Hepatocyte (in vitro differentiated cells): ENCODE measurements at regions not wholly inside any gene's neighbourhood (a gene's known extent, or its start where the extent isn't known, plus 50 kb on each side); places are given as distances from the start of the nearest gene placed in this dataset.

Experiments used
- DNase-seq: peaks from one replicate; pipeline ENCODE4 v3.0.0-alpha.2; 2016; ENCODE audit warnings: low spot score
- H2AFZ ChIP-seq: fragments of 200-600 bp; sonication (generic); 2 replicates; pipeline ENCODE4 v1.6.0; 2016; ENCODE audit warnings: antibody characterized with exemption, mild to moderate bottlenecking
- H3K27ac ChIP-seq: fragments of 200-600 bp; sonication (generic); 2 replicates; pipeline ENCODE4 v1.5.1; 2016; ENCODE audit warnings: mild to moderate bottlenecking
- H3K27me3 ChIP-seq: fragments of 200-600 bp; sonication (generic); 2 replicates; pipeline ENCODE4 v1.6.1; 2016
- H3K36me3 ChIP-seq: fragments of 200-600 bp; sonication (generic); replicated peaks from 2 replicates; pipeline ENCODE4 v1.5.1; 2016; ENCODE audit warnings: low read depth; ENCODE audit not compliant: insufficient read depth
- H3K4me1 ChIP-seq: fragments of 200-600 bp; sonication (generic); 2 replicates; pipeline ENCODE4 v1.5.1; 2016; ENCODE audit warnings: mild to moderate bottlenecking, moderate library complexity; ENCODE audit not compliant: insufficient read depth
- H3K4me2 ChIP-seq: fragments of 200-600 bp; sonication (generic); 2 replicates; pipeline ENCODE4 v1.6.0; 2016
- H3K4me3 ChIP-seq: fragments of 200-600 bp; sonication (generic); 2 replicates; pipeline ENCODE4 v1.5.1; 2016; ENCODE audit warnings: mild to moderate bottlenecking
- H3K79me2 ChIP-seq: fragments of 200-600 bp; sonication (generic); 2 replicates; pipeline ENCODE4 v1.6.0; 2017; ENCODE audit warnings: mild to moderate bottlenecking
- H3K9me2 ChIP-seq: fragments of 200-600 bp; sonication (generic); replicated peaks from 2 replicates; pipeline ENCODE4 v1.6.0; 2017; ENCODE audit warnings: mild to moderate bottlenecking; ENCODE audit not compliant: insufficient read depth
- H3K9me3 ChIP-seq: fragments of 200-600 bp; sonication (generic); 2 replicates; pipeline ENCODE4 v1.5.1; 2016; ENCODE audit warnings: low read depth, mild to moderate bottlenecking
- H4K20me1 ChIP-seq: fragments of 200-600 bp; sonication (generic); 2 replicates; pipeline ENCODE4 v1.6.0; 2016; ENCODE audit warnings: mild to moderate bottlenecking; ENCODE audit not compliant: insufficient read depth, poor library complexity, severe bottlenecking
- EZH2 ChIP-seq: fragments of 200-600 bp; sonication (generic); IDR thresholded peaks from 2 replicates; pipeline ENCODE4 v1.6.1; 2016; ENCODE audit warnings: antibody characterized with exemption, mild to moderate bottlenecking, borderline replicate concordance
- EZH2phosphoT487 ChIP-seq: fragments of 200-600 bp; sonication (generic); IDR thresholded peaks from one replicate; pipeline ENCODE4 v1.6.1; 2018; ENCODE audit warnings: antibody characterized with exemption, mild to moderate bottlenecking, low read depth, moderate library complexity; ENCODE audit not compliant: unreplicated experiment, severe bottlenecking
- WGBS: methylation state at CpG from one replicate; pipeline ENCODE4 v1.1.6; 2016; ENCODE audit warnings: low lambda C conversion rate; ENCODE audit errors: missing lambda C conversion rate; 5-methylcytosine and 5-hydroxymethylcytosine counted together
- TF ChIP-seq, protein P1 (sequence below): fragments of 200-600 bp; sonication (generic); IDR thresholded peaks from 2 replicates; pipeline ENCODE4 v1.5.1; 2016; ENCODE audit warnings: antibody characterized with exemption, mild to moderate bottlenecking; ENCODE audit not compliant: poor library complexity

DNA sequence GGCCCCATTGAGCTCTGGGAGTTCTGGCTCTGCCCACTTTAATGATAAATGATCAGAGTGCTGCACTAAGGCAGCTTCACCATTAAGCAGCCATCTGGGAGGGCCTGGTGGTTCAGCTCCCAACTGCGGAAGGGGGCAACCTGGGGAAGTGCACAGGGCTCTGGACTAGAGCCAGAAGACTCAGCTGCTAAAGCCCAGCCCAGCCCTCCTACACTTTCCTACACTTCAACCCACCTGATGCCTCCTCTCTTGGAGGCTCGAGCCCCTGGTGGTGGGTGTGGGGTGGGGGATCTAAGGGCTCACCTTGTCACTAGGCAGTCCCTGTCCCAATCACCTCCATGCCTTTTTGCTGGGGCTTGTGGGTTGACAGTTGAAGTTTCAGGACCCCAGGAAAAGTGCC is 60.6 kb upstream of the ANTXRL start:
- H3K4me3 ChIP-seq: no peak overlapping the region
- H3K4me2 ChIP-seq: no peak overlapping the region
- no peaks in the 10 kb centered on the region for H3K27me3 ChIP-seq
- H2AFZ ChIP-seq: no peak overlapping the region
- no peaks in the 10 kb centered on the region for H3K9me2 ChIP-seq
- WGBS: 78% methylated on average over 2 of the region's 2 CpGs
- H3K79me2 ChIP-seq: no peaks in the 10 kb centered on the region
- no peaks in the 10 kb centered on the region for H3K4me1 ChIP-seq
- no peak overlapping the region for H3K27ac ChIP-seq
- H3K9me3 ChIP-seq: no peaks in the 10 kb centered on the region
- no peaks in the 10 kb centered on the region for H3K36me3 ChIP-seq
- H4K20me1 ChIP-seq: no peaks in the 10 kb centered on the region
- no peak for DNase-seq
- no peak for TF ChIP-seq EZH2phosphoT487
- TF ChIP-seq EZH2: no peak
- TF ChIP-seq, protein P1, sequence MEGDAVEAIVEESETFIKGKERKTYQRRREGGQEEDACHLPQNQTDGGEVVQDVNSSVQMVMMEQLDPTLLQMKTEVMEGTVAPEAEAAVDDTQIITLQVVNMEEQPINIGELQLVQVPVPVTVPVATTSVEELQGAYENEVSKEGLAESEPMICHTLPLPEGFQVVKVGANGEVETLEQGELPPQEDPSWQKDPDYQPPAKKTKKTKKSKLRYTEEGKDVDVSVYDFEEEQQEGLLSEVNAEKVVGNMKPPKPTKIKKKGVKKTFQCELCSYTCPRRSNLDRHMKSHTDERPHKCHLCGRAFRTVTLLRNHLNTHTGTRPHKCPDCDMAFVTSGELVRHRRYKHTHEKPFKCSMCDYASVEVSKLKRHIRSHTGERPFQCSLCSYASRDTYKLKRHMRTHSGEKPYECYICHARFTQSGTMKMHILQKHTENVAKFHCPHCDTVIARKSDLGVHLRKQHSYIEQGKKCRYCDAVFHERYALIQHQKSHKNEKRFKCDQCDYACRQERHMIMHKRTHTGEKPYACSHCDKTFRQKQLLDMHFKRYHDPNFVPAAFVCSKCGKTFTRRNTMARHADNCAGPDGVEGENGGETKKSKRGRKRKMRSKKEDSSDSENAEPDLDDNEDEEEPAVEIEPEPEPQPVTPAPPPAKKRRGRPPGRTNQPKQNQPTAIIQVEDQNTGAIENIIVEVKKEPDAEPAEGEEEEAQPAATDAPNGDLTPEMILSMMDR: no peak

DNA sequence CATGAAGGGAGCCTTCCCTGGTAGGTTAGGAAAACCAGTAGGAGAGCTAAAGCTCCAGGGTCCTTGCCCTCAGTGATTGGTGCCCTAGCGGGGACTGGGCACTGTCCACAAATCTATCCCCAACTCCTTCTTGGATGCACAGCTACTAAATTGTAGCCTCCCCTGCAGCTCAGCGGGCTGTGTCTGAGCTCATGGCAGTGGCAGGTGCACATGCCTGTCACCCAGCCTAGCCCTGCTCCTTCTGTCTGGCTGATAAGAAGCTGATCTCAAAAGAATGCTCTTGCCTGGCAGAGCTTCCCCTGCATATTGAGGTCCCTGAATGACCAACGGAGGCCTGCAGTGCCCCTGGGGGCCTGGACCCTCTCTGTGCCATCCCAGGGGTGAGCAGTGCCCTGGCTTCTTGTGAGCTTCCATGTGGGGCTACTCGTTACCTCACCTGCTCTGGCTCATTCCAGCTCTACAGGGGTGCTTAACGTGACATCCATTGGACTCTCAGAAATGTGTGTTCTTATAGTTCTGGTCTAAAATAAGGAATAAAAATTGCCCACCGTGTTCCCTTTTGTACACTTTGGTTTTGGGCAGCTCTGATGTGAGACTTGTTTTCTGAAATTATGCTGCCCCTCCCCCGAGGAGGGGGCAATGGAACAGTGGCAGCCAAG is 59.8 kb upstream of the ANTXRL start:
- H3K36me3 ChIP-seq: no peaks in the 10 kb centered on the region
- H3K9me3 ChIP-seq: no peaks in the 10 kb centered on the region
- H3K27ac ChIP-seq: no peak overlapping the region
- no peak for DNase-seq
- TF ChIP-seq, protein P1: no peak
- TF ChIP-seq EZH2 (no peak), EZH2phosphoT487 (no peak)
- H3K79me2 ChIP-seq: no peaks in the 10 kb centered on the region
- H4K20me1 ChIP-seq: no peaks in the 10 kb centered on the region
- H3K27me3 ChIP-seq: no peaks in the 10 kb centered on the region
- no peaks in the 10 kb centered on the region for H3K4me1 ChIP-seq
- no peak overlapping the region for H3K4me3 ChIP-seq
- H3K4me2 ChIP-seq: no peak overlapping the region
- H3K9me2 ChIP-seq: no peaks in the 10 kb centered on the region
- 82% methylated on average over 7 of the region's 7 CpGs for WGBS
- H2AFZ ChIP-seq: no peak overlapping the region

DNA sequence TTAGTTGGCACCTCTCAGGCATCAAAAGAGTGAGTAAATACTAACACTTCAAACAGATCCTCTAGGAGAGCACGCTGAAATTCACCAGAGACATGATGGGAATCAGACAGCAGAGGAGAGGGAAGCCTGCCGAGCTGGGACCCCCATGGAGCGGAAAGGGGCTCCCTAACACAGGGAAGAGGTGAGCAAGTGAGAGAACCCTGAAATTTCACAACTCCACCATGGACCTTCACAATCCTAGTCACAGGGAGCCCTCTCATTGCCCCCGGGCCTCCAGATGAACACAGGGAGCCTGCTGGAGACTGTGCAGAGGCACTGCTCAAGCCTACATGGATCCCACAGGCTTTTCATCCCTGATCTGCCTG is 59.2 kb upstream of the ANTXRL start:
- H3K4me2 ChIP-seq: no peak overlapping the region
- no peaks in the 10 kb centered on the region for H3K79me2 ChIP-seq
- H3K27me3 ChIP-seq: no peaks in the 10 kb centered on the region
- DNase-seq: no peak
- no peaks in the 10 kb centered on the region for H3K9me2 ChIP-seq
- TF ChIP-seq, protein P1: no peak
- TF ChIP-seq EZH2 (no peak), EZH2phosphoT487 (no peak)
- no peaks in the 10 kb centered on the region for H4K20me1 ChIP-seq
- no peak overlapping the region for H3K4me3 ChIP-seq
- WGBS: 83% methylated on average over 4 of the region's 4 CpGs
- H3K4me1 ChIP-seq: no peaks in the 10 kb centered on the region
- no peaks in the 10 kb centered on the region for H3K9me3 ChIP-seq
- no peaks in the 10 kb centered on the region for H3K36me3 ChIP-seq
- H3K27ac ChIP-seq: no peak overlapping the region
- H2AFZ ChIP-seq: no peak overlapping the region

DNA sequence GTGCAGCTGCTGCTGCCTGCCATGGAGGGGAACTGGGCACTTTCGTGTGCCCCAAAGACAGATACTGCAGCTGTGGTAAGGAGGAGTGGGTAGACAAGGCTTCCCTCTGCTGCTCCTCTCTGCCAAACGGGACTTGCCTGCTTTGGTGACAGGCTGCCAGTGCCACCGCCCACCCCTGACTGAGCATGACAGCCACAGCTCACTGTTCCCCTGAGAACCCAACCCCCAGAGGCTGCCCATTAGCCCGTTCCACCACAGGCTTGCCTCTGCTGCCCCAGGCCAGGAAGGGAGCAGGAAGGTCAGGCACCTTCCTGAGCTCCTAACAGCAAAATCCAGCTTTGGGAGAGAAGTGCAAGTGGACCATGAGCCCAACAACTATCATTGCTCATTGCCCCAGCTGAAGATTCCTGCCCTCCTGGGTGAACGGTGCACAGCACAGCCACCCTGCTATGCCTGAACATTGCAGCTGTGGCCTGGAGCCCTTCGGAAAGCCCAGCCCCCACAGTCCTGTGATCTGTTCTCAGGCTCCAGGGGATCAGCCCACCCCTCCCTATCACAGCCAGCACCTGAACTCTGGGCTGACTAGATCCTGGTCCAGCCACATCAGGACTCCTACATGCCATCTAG is 58.7 kb upstream of the ANTXRL start:
- Histone ChIP-seq H3K4me3 (no peak overlapping the region), H3K79me2 (no peaks in the 10 kb centered on the region), H3K36me3 (no peaks in the 10 kb centered on the region), H3K27ac (no peak overlapping the region), H2AFZ (no peak overlapping the region), H3K4me1 (no peaks in the 10 kb centered on the region), H3K9me3 (no peaks in the 10 kb centered on the region), H4K20me1 (no peaks in the 10 kb centered on the region), H3K27me3 (no peaks in the 10 kb centered on the region), H3K4me2 (no peak overlapping the region), H3K9me2 (no peaks in the 10 kb centered on the region)
- TF ChIP-seq, protein P1: no peak
- TF ChIP-seq EZH2 (no peak), EZH2phosphoT487 (no peak)
- 55% methylated on average over 6 of the region's 6 CpGs for WGBS
- DNase-seq: no peak
